GM21786 (cell line): ENCODE measurements at regions not wholly inside any gene's neighbourhood (a gene's known extent, or its start where the extent isn't known, plus 50 kb on each side); places are given as distances from the start of the nearest gene placed in this dataset.
"Not testable (repeated sequence)": the region's sequence is repeated elsewhere in the genome, so short reads cannot be mapped to it uniquely, and the experiment has no call there.

Source experiments
- ATAC-seq: cut with Tn5 transposase; IDR thresholded peaks from one replicate; pipeline ENCODE4 v1.9.1; 2021; ENCODE audit not compliant: unreplicated experiment

- ATAC-seq = no peak
Observed at GRCh38 chr1:192905049-192905448, 96.2 kb downstream of the RGS2 start.

GRCh38 chr1:192906334-192906733, 97.5 kb downstream of the RGS2 start:
- no peak for ATAC-seq

GRCh38 chr1:192907545-192908243, 98.9 kb downstream of the RGS2 start:
- ATAC-seq = no peak

GRCh38 chr1:192911896-192912656, 103.2 kb downstream of the RGS2 start:
- not testable (repeated sequence) for ATAC-seq

- ATAC-seq = no peak
Observed at GRCh38 chr1:192913683-192914082, 104.8 kb downstream of the RGS2 start.

GRCh38 chr1:192914092-192914491, 105.3 kb downstream of the RGS2 start:
- no peak for ATAC-seq

- no peak for ATAC-seq
Observed at GRCh38 chr1:192914696-192915095, 105.9 kb downstream of the RGS2 start.

GRCh38 chr1:192916021-192916420, 107.2 kb downstream of the RGS2 start:
- no peak for ATAC-seq

- no peak for ATAC-seq
Observed at GRCh38 chr1:192918259-192918658, 109.4 kb downstream of the RGS2 start.

GRCh38 chr1:192920412-192920811, 111.6 kb downstream of the RGS2 start:
- no peak for ATAC-seq

GRCh38 chr1:192925609-192926008, 116.8 kb downstream of the RGS2 start:
- ATAC-seq = no peak

- ATAC-seq = no peak
Observed at GRCh38 chr1:192926736-192927135, 117.9 kb downstream of the RGS2 start.

GRCh38 chr1:192927496-192927895, 118.7 kb downstream of the RGS2 start:
- no peak for ATAC-seq

- no peak for ATAC-seq
Observed at GRCh38 chr1:192929597-192929996, 120.8 kb downstream of the RGS2 start.

GRCh38 chr1:192933744-192934143, 124.9 kb downstream of the RGS2 start:
- ATAC-seq = no peak

GRCh38 chr1:192936313-192937018, 122.7 kb downstream of the UCHL5 start:
- ATAC-seq = no peak

- ATAC-seq = no peak
Observed at GRCh38 chr1:192937128-192937527, 122.0 kb downstream of the UCHL5 start.

GRCh38 chr1:192939440-192939839, 119.7 kb downstream of the UCHL5 start:
- no peak for ATAC-seq

GRCh38 chr1:192940658-192941057, 118.5 kb downstream of the UCHL5 start:
- no peak for ATAC-seq

- ATAC-seq = peak; percentile 67
Observed at GRCh38 chr1:192941722-192942411, 117.3 kb downstream of the UCHL5 start.

GRCh38 chr1:192943108-192943507, 116.1 kb downstream of the UCHL5 start:
- no peak for ATAC-seq
